HEK293 (cell line): ENCODE measurements at regions not wholly inside any gene's neighbourhood (a gene's known extent, or its start where the extent isn't known, plus 50 kb on each side); places are given as distances from the start of the nearest gene placed in this dataset.

Source experiments
- CTCF ChIA-PET: fragments of 350-600 bp; formaldehyde crosslinking; extraction: SDS; loops from one replicate; lab custom pipeline; 2021; ENCODE audit warnings: antibody characterized with exemption; lab: Yijun Ruan, JAX
- POLR2A ChIA-PET: fragments of 300-600 bp; formaldehyde crosslinking; extraction: SDS; loops from one replicate; lab custom pipeline; 2020; ENCODE audit warnings: antibody characterized with exemption, inconsistent platforms; lab: Yijun Ruan, JAX
- H3K27ac ChIP-seq: fragments of 200-500 bp; sonication (Bioruptor generic); 2 replicates; pipeline ENCODE4 v1.5.1; 2014; ENCODE audit warnings: low read depth, low read length, control low read depth, inconsistent platforms; ENCODE audit errors: extremely low read depth
- H3K36me3 ChIP-seq, 2 experiments: fragments of 200-500 bp in 1 of 2; sonication (Bioruptor generic) in 1 of 2; 1 replicate in 1 of 2; 2 replicates in 1 of 2; pipeline ENCODE4 v1.5.1; 2014 to 2017; ENCODE audit warnings: inconsistent platforms in 2 of 2, low read length in 2 of 2; ENCODE audit not compliant: control insufficient read depth in 2 of 2, insufficient read depth in 1 of 2
- H3K4me1 ChIP-seq: fragments of 200-500 bp; sonication (Bioruptor generic); 2 replicates; pipeline ENCODE4 v1.5.1; 2014; ENCODE audit warnings: mild to moderate bottlenecking, low read length, inconsistent platforms; ENCODE audit not compliant: control insufficient read depth, insufficient read depth
- H3K4me3 ChIP-seq: 2 replicates; pipeline ENCODE4 v1.5.1; 2011; ENCODE audit warnings: low read depth, mild to moderate bottlenecking, control low read depth, low read length, moderate library complexity
- H3K9me3 ChIP-seq: fragments of 200-500 bp; sonication (Bioruptor generic); 2 replicates; pipeline ENCODE4 v1.5.1; 2014; ENCODE audit warnings: low read depth, low read length, inconsistent platforms; ENCODE audit not compliant: control insufficient read depth, insufficient read depth
- GFI1B ChIP-seq: fragments of 450-650 bp; formaldehyde crosslinking; IDR thresholded peaks from 2 replicates; pipeline ENCODE4 v1.5.1; 2016; ENCODE audit warnings: missing biosample characterization, missing genetic modification characterization
- KLF10 ChIP-seq: fragments of 450-650 bp; IDR thresholded peaks from 2 replicates; pipeline ENCODE4 v1.5.1; 2018; ENCODE audit warnings: missing biosample characterization, mild to moderate bottlenecking, missing genetic modification characterization
- KLF17 ChIP-seq: fragments of 450-650 bp; formaldehyde crosslinking; IDR thresholded peaks from 2 replicates; pipeline ENCODE4 v1.5.1; 2016; ENCODE audit warnings: missing biosample characterization, missing genetic modification characterization
- REPIN1 ChIP-seq: fragments of 450-650 bp; formaldehyde crosslinking; IDR thresholded peaks from 2 replicates; pipeline ENCODE4 v1.5.1; 2017; ENCODE audit warnings: missing biosample characterization, missing genetic modification characterization, low read depth
- TCF7L2 ChIP-seq: IDR thresholded peaks from 2 replicates; pipeline ENCODE4 v1.6.1; 2011; ENCODE audit warnings: low read depth, mild to moderate bottlenecking, inconsistent platforms, low read length, moderate library complexity, borderline replicate concordance
- WT1 ChIP-seq: fragments of 450-650 bp; formaldehyde crosslinking; IDR thresholded peaks from 2 replicates; pipeline ENCODE4 v1.5.1; 2016; ENCODE audit warnings: missing biosample characterization, missing genetic modification characterization
- ZNF19 ChIP-seq: fragments of 450-650 bp; formaldehyde crosslinking; IDR thresholded peaks from 2 replicates; pipeline ENCODE4; 2016; ENCODE audit warnings: missing biosample characterization, missing genetic modification characterization, low read depth
- ZNF211 ChIP-seq: fragments of 450-650 bp; formaldehyde crosslinking; IDR thresholded peaks from 2 replicates; pipeline ENCODE4 v1.5.1; 2016; ENCODE audit warnings: low read depth, missing biosample characterization, missing genetic modification characterization
- ZNF221 ChIP-seq: fragments of 450-650 bp; formaldehyde crosslinking; IDR thresholded peaks from 2 replicates; pipeline ENCODE4 v1.5.1; 2017; ENCODE audit warnings: missing biosample characterization, missing genetic modification characterization, borderline replicate concordance
- ZNF416 ChIP-seq: fragments of 450-650 bp; formaldehyde crosslinking; IDR thresholded peaks from 2 replicates; pipeline ENCODE4 v1.5.1; 2016; ENCODE audit warnings: missing biosample characterization, missing genetic modification characterization
- ZNF423 ChIP-seq: fragments of 450-650 bp; formaldehyde crosslinking; IDR thresholded peaks from 2 replicates; pipeline ENCODE4 v1.5.1; 2016; ENCODE audit warnings: missing biosample characterization, missing genetic modification characterization
- ZNF473 ChIP-seq: fragments of 450-650 bp; formaldehyde crosslinking; IDR thresholded peaks from 2 replicates; pipeline ENCODE4 v1.5.1; 2017; ENCODE audit warnings: missing biosample characterization, missing genetic modification characterization
- ZNF514 ChIP-seq: fragments of 450-650 bp; formaldehyde crosslinking; IDR thresholded peaks from 2 replicates; pipeline ENCODE4 v1.5.1; 2016; ENCODE audit warnings: missing biosample characterization, missing genetic modification characterization
- ZNF639 ChIP-seq: fragments of 450-650 bp; formaldehyde crosslinking; IDR thresholded peaks from 2 replicates; pipeline ENCODE4 v1.5.1; 2016; ENCODE audit warnings: missing biosample characterization, missing genetic modification characterization
- ZNF670 ChIP-seq: fragments of 450-650 bp; formaldehyde crosslinking; IDR thresholded peaks from 2 replicates; pipeline ENCODE4 v1.5.1; 2016; ENCODE audit warnings: missing biosample characterization, missing genetic modification characterization, low read depth
- ZNF791 ChIP-seq: fragments of 450-650 bp; formaldehyde crosslinking; IDR thresholded peaks from 2 replicates; pipeline ENCODE4 v1.5.1; 2016; ENCODE audit warnings: missing biosample characterization, missing genetic modification characterization
- TF ChIP-seq, protein P1 (sequence below): fragments of 450-650 bp; formaldehyde crosslinking; IDR thresholded peaks from 2 replicates; pipeline ENCODE4 v1.5.1; 2016; ENCODE audit warnings: missing biosample characterization, missing genetic modification characterization
- TF ChIP-seq, protein P2 (sequence below): fragments of 450-650 bp; formaldehyde crosslinking; IDR thresholded peaks from 2 replicates; pipeline ENCODE4 v1.5.1; 2016; ENCODE audit warnings: missing biosample characterization, missing genetic modification characterization
- TF ChIP-seq, protein P3 (sequence below): fragments of 450-650 bp; formaldehyde crosslinking; IDR thresholded peaks from 2 replicates; pipeline ENCODE4 v1.5.0; 2017; ENCODE audit warnings: missing biosample characterization, missing genetic modification characterization, borderline replicate concordance

DNA sequence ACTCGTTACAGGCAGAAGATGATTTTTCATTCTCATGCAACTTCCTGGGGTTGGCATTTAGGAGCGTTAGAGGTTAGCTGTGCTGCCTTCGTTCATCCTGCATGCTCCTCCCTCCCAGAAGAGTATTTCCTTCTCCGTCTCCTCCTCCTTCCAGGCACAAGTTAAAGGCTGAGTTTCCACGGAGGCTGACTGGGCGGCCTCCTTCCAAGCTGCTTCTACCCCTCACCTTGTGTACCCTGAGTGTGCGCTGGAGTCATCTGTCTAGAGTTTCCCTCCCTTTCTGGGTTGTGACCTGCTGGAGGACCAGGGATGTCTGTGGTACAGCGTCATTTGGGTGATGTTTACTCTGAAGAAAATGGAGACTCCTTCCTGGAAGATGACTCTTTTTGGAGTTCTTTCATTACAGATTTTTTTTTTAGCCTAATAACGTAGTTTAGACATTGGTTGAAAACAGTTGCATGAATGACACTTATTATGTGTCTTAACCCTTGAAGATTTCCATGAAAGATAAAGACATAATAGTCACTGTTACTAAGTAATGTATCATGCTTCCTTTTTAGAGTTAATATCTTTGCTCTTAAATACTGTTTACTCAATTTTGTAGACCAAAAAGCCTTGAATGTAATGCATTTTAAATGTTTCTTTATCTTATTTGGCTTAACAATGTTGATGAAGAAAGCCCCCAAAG is 146.9 kb downstream of the TENT4A start:
- Histone ChIP-seq H3K4me1 (no peaks in the 10 kb centered on the region), H3K27ac (no peak overlapping the region), H3K9me3 (no peaks in the 10 kb centered on the region), H3K36me3 (no peaks in the 10 kb centered on the region), H3K4me3 (no peak overlapping the region)
- POLR2A ChIA-PET = no interaction called here
- CTCF ChIA-PET = no interaction called here
- TF ChIP-seq ZNF639 (tag by site-specific recombination) (no peak), KLF17 (tag by site-specific recombination) (no peak), ZNF514 (tag by site-specific recombination) (no peak), ZNF19 (no peak), ZNF423 (no peak), TCF7L2 (no peak), KLF10 (tag by site-specific recombination) (no peak), WT1 (no peak), REPIN1 (no peak), ZNF791 (no peak), ZNF473 (tag by site-specific recombination) (no peak), ZNF221 (tag by site-specific recombination) (no peak), ZNF416 (tag by site-specific recombination) (no peak), ZNF670 (tag by site-specific recombination) (no peak), GFI1B (tag by site-specific recombination) (no peak), ZNF211 (tag by site-specific recombination) (no peak)
- TF ChIP-seq, protein P1, sequence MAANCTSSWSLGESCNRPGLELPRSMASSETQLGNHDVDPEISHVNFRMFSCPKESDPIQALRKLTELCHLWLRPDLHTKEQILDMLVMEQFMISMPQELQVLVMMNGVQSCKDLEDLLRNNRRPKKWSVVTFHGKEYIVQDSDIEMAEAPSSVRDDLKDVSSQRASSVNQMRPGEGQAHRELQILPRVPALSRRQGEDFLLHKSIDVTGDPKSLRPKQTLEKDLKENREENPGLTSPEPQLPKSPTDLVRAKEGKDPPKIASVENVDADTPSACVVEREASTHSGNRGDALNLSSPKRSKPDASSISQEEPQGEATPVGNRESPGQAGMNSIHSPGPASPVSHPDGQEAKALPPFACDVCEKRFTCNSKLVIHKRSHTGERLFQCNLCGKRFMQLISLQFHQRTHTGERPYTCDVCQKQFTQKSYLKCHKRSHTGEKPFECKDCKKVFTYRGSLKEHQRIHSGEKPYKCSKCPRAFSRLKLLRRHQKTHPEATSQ = no peak
- TF ChIP-seq, protein P2, sequence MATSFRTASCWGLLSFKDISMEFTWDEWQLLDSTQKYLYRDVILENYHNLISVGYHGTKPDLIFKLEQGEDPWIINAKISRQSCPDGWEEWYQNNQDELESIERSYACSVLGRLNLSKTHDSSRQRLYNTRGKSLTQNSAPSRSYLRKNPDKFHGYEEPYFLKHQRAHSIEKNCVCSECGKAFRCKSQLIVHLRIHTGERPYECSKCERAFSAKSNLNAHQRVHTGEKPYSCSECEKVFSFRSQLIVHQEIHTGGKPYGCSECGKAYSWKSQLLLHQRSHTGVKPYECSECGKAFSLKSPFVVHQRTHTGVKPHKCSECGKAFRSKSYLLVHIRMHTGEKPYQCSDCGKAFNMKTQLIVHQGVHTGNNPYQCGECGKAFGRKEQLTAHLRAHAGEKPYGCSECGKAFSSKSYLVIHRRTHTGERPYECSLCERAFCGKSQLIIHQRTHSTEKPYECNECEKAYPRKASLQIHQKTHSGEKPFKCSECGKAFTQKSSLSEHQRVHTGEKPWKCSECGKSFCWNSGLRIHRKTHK = no peak
- TF ChIP-seq, protein P3, sequence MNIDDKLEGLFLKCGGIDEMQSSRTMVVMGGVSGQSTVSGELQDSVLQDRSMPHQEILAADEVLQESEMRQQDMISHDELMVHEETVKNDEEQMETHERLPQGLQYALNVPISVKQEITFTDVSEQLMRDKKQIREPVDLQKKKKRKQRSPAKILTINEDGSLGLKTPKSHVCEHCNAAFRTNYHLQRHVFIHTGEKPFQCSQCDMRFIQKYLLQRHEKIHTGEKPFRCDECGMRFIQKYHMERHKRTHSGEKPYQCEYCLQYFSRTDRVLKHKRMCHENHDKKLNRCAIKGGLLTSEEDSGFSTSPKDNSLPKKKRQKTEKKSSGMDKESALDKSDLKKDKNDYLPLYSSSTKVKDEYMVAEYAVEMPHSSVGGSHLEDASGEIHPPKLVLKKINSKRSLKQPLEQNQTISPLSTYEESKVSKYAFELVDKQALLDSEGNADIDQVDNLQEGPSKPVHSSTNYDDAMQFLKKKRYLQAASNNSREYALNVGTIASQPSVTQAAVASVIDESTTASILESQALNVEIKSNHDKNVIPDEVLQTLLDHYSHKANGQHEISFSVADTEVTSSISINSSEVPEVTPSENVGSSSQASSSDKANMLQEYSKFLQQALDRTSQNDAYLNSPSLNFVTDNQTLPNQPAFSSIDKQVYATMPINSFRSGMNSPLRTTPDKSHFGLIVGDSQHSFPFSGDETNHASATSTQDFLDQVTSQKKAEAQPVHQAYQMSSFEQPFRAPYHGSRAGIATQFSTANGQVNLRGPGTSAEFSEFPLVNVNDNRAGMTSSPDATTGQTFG (tag by site-specific recombination) = no peak
